NK-92 (cell line): ENCODE measurements at regions not wholly inside any gene's neighbourhood (a gene's known extent, or its start where the extent isn't known, plus 50 kb on each side); places are given as distances from the start of the nearest gene placed in this dataset.
"Not testable (repeated sequence)": the region's sequence is repeated elsewhere in the genome, so short reads cannot be mapped to it uniquely, and the experiment has no call there.

Source experiments
- DNase-seq: peaks from one replicate; lab custom pipeline; 2025; ENCODE audit not compliant: unreplicated experiment; lab: John Stamatoyannopoulos, UW

DNA sequence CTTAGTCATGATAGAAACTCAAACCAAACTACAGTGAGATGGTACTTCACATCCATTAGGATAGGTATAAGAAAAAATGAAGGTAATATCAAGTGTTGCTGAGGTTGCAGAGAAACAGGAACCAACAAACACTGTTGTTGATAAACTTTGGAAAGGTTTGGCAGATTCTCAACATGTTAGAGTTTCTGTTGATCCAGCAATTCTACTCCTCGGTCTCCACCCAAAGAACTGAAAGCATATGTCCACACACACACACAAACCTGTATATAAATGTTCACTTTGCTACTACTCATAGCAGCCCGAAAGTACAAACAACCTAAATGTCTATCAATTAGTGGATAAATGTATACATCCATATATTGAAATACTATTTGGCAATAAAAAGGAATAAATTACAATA is 128.3 kb upstream of the CARMIL1 start:
- no peak for DNase-seq

DNA sequence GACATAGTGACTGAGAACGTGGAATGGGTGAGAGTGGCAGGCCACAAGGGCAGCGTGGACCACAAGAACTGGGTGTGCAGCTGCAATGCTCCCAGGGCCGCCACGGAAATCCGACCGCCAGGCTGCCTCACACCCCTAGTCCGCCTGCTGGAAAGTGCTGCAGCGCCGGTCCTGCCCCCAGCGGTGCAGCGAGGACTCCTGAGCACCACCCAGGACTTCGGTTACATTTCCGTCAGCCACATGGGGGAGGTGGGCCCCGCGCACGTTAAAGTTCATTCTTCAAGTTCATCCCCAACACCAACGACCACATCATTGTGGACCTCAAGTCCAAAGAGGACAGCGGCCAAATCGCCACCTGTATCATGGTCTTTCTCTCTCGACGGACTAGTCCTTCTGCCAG is 126.1 kb upstream of the CARMIL1 start:
- DNase-seq, result no peak

DNA sequence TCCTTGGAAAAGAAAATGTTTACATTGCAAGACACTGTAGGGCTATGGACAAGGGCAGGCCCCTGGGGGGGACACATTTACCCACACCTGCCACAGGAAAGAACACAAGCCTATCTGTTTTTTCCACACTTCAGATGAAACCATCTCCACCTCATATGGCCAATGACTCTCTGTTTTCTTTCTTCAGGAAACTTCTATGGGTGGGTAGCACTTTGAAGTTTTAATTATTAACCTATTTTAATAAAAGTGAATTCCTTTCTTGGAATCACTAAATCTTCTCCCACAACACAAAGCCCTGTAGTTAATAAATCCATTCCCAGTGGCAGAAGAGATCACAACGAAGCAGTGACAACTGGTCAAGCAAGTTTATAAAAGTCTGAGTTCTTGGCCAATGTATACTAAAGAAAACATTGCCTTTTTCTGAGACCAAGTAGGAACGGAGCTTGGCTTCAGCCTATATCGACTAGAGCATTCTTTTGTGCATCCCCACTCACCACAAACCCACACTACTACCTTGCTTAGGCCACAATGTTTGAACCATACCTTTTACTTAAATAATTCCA is 125.1 kb upstream of the CARMIL1 start:
- no peak for DNase-seq

DNA sequence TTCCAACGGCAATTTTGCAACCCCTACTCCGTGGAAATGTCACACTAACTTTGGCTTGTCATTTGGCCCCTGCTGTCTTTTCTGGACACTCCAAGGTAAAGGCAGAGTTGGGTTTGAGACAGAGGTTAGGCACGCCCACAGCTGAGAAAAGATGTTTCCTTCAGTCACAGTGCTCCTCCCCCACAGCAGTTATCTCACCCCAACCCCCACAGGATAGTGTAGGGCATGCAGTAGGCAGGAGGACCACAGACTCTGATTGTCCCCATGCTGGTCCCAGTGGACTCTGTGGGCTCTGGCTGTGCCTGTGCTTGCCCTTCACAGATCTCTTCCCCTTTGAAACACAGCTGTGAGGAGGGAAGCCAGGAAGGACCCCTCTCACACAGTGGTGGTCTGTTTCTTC is 124.0 kb upstream of the CARMIL1 start:
- no peak for DNase-seq

DNA sequence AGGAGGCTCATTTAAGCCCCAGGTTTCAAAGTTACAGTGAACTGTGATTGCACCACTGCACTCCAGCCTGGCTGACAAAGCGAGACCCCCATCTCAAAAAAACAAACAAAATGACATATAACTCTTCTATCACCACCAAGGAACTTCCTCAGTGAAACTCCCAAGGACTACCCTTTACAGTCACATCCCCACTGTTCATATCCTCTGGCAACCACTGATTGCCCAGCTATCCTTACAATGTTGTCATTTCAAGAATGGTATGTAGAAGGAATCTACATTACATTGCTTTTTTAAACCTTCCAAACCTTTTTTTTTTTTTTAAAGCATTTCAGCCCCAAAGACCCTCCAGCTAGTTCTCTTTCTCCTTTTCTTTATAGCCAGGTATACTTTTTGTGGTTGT is 123.1 kb upstream of the CARMIL1 start:
- DNase-seq, result no peak

DNA sequence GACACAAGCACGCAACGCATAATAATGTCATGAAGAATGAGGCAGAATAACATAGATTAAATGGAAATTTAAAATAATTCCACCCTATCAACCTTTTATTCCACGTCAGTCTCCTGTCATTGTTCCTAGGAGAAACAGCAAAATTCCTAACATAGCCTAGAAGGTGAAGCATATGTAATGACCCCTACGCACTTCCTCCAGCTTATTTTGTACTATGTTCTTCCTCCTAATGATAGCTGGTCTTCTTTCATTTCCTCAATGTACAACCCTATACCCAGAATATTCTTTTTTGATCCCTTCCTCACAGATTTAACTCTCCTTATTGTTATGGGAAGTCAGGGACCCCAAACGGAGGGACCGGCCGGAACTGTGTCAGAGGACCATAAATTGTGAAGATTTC is 122.0 kb upstream of the CARMIL1 start:
- no peak for DNase-seq

DNA sequence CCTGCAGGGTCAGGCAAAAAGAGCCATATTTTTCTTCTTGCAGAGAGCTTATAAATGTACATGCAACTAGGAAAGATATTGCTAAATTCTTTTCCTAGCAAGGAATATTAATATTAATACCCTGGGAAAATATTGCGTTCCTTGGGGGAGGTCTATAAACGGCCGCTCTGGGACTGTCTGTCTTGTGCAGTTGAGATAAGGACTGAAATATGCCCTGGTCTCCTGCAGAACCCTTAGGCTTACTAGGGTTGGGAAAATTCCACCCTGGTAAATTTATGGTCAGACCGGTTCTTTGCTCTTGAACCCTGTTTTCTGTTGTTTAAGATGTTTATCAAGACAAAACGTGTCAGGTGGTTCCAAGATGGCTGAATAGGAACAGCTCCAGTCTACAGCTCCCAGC is 121.3 kb upstream of the CARMIL1 start:
- DNase-seq, result no peak

DNA sequence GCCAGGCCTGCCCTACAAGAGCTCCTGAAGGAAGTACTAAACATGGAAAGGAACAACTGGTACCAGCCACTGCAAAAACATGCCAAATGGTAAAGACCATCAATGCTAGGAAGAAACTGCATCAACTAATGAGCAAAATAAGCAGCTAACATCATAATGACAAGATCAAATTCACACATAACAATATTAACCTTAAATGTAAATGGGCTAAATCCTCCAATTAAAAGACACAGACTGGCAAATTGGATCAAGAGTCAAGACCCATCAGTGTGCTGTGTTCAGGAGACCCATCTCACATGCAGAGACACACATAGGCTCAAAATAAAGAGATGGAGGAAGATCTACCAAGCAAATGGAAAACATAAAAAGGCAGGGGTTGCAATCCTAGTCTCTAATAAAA is 119.0 kb upstream of the CARMIL1 start:
- not testable (repeated sequence) for DNase-seq

DNA sequence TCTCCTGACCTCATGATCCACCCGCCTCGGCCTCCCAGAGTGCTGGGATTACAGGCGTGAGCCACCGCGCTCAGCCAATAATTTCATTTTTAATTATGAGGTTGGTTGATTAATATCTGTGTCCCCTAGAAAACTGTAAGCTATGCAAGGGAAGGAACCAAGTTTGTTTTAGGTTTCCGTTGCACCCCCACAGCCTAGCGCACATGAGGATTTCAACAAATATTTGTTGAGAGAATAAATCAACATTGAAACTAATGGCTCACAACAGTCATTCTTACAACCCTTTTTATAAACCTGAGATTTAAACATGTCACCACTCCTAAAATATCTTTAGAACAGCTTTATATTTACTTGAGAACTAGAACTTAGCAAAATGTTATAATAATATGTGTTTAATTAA is 114.0 kb upstream of the CARMIL1 start:
- no peak for DNase-seq

DNA sequence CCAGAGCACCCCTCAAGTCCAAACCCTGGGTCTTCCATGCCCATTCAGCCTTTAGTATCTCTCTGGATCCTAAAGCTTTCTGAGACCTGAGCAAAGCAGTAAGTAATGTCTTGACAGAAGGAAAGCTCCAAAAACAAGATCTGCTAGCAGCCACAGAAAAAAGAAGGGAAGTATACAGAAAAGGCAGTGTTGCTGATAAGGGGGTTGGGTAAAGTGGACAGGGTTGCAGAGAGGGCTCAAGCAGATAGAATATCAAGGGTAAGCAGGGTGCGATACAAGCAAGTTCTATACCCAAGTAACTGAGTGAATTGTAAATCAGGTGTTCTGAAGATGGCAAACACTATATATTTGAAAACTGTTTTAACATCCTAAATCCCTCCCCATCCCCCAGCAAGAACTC is 113.4 kb upstream of the CARMIL1 start:
- DNase-seq, result no peak

DNA sequence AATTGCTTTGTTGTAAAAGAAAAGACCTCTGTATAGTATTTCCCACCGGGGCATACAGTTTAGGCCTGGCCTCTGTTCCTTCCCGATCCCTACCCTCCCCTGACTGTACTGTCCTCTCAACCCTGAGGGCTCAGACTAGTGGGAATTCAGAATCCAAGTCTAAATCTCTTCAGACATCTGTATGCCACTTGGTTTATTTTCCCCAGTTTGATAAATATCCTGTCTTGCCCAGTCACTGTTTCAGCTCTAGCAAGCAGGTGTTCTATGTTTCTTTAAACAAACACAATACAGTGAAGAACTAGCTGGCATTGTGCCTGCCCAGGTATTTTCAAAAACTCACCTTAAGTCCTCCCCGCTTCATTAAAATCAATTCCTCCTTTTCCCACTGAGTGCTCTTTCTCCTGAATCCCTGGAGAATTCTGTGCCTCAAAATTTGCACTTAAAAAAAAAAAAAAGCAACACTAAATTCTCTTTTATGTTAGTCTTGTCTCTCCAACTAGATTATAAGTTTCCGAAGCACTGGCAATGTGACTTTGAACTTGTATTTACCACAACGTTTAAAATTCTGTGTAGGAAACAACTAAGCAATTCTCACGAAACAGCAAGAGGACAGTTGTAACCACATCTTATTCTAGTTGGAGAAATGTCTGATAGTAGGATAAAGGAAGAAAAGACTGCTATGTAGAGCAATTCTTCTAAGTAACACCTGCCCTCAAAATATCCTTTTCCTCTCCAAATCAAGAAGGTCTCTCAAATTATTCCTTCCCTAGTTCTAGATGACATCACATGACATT is 112.0 kb upstream of the CARMIL1 start:
- DNase-seq, result no peak

DNA sequence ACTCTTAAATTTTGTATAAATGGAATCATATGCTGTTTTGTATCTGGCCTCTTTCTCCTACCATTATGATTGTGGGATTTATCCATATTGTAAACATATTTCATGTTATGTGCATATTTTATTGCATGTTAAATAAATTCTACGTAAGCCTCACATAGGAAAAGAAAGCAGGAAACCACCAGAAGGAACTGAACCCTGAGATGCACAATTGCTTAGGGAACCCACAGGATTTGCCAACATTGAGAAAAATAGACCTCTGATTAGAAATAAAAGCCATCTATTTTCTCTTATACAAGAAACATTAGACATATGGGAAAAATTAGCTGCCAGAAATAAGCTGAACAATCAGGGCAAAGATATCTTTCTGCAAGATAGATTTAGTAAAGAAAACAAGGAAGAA is 111.2 kb upstream of the CARMIL1 start:
- no peak for DNase-seq

DNA sequence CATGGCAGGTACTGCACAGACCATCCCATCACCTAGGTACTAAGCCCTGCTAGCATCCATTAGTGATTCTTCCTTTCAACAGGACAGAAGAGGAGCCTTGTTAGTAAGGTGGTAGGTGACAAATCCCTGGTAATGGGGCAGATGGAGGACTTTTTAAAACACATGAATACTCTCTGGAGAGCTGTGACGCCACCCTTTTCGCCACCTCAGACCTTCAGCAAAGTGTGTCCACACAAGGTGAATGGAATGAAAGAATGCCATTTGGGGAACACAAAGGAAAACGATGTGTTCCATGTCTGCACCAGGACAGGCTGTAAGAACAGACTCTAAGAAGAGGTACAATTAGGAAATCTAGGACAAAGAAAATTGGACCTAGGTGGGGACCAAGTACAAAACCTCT is 110.5 kb upstream of the CARMIL1 start:
- no peak for DNase-seq

DNA sequence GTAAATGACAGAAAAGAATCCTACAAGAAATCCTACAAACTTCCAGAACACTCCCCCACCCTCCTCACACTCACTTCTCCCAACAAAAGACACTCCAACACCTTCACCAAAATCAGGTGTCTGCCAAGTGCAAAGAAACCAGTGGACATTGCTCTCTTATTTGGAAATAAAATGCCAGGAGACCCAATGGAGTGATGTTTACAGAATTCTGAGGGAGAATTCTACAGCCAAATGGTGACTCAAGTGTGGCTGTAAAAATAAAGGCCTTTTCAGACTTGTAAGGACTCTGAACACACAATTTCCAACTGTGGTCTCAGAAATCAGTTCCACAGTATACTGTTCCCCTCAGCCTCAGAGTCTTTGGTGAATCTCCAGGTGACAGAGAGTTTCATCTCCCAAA is 109.6 kb upstream of the CARMIL1 start:
- no peak for DNase-seq

DNA sequence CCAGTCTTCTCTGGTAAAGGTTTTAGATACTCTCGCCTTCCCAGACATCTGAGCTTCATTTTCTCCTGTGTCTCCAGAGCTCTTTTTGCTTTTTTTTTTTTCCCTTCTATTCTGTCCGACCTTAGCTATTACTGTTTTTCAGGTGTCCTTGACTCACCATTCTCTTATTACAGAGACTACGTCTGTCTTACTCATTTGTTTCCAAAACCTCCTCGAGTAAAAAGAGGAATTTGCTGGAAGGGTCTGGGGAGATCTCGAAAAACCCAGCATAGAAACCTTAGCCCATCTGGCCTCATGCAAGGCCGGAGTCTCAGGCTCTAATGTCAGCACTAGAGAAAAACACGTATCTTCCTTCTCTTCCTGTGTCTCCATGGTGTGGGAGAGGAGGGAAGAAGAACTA is 109.2 kb upstream of the CARMIL1 start:
- DNase-seq, result no peak

DNA sequence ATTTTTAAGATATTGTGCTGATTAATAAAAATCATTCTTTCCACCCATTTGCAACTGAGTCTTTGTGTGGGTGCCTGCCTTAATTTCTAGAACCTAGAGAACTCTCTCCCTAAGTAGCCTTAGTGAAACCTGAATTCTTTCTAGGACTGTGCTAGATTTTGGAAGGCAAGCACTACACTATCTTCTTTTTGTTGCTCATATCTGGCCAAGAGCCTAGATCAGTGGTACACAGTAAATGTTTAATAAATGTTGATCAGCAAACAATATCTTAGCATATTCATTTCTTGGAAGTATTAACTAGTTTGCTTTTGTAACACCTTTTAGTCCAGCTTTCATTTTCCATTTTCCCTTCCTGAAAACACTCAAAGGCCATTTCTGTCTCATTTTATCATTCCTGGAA is 108.5 kb upstream of the CARMIL1 start:
- no peak for DNase-seq

DNA sequence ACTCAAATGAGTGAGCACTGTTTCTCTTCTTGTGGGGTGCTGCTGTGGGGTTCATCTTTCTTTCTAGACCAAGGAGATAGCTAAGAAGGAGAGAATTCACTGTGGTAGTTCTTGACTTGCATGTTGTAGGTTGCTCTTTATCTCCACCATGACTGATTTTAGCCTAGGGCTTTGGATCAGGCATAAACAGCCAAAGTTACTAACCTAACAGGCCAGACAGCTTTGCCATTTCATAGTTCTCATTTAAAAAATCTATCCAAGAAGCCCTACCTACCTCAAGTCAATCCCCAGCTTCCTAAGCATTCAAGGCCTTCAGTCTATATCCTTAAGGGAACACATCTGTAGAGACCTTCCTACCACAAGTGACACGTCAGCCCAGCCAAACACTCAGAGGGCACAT is 107.9 kb upstream of the CARMIL1 start:
- DNase-seq, result no peak

DNA sequence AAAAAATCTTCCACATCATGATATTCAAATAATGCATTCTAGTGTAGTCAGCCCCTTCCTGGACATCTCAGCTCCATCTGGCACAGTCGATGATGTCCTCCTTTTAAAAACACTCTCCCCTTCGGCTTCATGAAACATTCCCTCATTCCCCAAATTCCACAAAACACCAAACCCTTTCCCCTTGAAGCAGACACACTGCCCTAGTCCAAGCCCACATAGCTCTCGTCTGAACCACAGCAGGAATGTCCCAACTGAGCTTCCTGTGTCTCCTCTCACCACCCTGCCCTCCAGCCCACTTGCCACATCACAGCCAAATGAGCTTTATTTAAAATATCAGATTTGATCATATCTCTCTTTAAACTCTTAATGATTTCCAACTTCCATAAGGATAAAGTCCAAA is 106.4 kb upstream of the CARMIL1 start:
- DNase-seq, result no peak

DNA sequence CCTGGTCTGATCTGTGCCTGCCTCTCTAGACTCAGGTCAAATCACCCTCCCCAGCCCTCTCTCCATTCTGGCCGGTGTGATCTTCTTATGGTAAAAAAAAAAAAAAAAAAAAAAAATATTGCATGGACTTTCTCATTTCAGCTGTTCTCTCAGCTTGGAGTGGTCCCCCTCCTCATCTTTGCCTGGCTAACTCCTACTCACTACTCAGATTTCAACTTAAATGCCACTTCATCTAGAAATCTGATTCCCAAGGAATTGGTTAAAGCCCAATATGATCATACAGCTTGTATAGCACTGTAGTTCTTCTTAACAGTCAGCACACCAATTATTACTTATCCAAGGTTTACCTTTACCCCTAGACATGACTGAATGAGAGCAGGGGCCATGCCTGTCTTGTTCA is 105.9 kb upstream of the CARMIL1 start:
- no peak for DNase-seq

DNA sequence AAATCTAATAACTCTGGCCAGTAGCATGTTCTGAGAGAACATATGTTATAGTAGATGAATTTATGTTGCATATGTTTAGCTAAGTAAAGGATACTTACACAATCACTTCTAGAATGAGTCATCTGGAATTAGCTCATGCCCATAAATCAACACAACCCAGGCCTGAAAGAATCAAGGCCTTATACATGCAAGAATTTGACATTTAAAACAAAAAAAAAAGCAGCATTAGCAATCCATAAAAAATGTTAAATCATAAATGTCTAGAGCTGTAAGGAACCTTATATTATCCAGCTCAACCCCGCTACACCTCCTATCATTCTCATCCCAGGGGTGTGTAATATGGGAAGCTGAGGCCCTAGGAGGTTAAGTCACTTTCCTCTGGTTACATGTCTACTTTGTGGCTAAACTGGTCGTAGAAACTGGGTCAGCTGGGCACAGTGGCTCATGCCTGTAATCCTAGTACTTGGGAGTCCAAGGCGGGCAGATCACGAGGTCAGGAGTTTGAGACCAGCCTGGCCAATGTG is 105.2 kb upstream of the CARMIL1 start:
- no peak for DNase-seq

DNA sequence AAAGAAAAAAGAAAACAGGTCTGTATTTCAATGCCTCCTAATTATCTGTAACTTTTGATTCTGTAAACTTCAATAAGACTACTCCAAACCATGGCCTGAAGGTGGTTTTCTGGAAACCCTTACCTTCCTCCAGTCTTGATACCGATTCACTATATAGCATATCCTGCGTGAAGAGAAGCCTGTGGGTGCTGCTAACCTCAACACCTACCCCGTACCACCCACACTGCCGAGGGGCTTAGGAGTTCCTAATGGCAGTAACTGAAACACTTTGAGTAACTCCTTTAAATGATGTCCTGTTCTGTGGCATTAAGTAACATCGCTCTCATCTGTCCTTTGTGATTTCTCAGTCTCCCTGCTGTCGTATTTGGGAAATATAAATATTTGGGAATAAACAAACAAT is 104.5 kb upstream of the CARMIL1 start:
- no peak for DNase-seq

DNA sequence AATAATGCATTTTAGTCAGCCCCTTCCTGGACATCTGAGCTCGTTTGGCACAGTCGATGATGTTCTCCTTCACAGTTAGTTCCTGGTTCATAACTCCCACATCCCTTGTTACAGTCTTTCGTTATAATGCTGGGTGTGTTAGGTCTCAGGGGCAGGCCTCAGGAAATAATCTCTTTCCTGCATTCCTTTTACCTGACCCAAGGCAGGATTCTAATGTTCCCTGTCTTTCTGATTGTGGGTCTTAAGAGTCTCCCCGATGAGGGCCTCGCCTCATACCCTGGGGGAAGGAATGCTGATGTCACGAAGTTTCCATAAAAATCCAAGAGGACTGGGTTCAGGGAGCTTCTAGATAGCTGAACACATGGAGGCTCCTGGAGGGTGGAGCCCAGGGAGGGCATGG is 104.0 kb upstream of the CARMIL1 start:
- DNase-seq, result no peak

DNA sequence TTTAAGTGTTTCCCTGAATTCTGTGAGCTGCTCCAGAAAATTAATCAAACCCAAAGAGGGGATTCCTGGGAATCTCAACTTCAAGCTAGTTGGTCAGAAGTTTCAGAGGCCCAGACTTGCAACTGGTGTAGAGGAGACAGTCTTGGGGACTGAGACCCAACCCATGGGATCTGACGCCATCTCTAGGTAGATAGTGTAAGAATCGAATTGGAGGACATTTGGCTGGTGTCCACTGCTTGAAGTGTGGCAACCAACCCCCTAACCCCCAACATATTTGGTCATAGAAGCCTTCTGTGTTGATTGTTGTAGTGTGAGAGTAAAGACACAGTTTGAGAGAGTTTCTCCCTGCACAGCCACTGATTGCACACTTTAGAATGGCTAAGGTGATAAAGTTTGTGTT is 103.5 kb upstream of the CARMIL1 start:
- no peak for DNase-seq
